NT2/D1 (cell line): ENCODE measurements at regions not wholly inside any gene's neighbourhood (a gene's known extent, or its start where the extent isn't known, plus 50 kb on each side); places are given as distances from the start of the nearest gene placed in this dataset.

Experiments used
- YY1 ChIP-seq: IDR thresholded peaks from 2 replicates; pipeline ENCODE4 v1.6.1; 2011; ENCODE audit not compliant: insufficient read length, insufficient read depth
- ZNF274 ChIP-seq: IDR thresholded peaks from 2 replicates; pipeline ENCODE4 v1.6.1; 2011; ENCODE audit warnings: mild to moderate bottlenecking, low read depth, low read length

DNA sequence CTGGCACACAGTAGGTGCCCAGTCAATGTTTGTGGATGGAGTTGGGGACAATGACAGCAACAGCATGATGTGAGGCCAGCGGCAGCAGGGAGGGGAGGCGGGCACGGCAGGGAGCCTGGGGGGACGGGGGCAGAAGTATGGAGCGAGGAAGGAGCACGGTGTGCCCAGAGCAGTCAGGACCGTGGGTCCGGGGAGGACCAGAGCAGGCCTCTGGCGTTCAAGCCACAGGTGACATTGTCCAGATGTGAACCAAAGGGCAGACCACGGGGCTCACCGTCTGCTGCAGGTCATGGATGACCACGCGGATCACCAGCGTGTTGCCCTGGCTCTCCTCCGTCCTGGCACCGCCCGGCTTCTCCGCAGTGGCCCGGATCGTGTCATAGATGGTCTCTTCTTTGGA is 105.5 kb downstream of the SHANK2 start:
- TF ChIP-seq ZNF274 (no peak), YY1 (no peak)
